ENCODE measurements at regions not wholly inside any gene's neighbourhood (a gene's known extent, or its start where the extent isn't known, plus 50 kb on each side); places are given as distances from the start of the nearest gene placed in this dataset.

GRCh38 chr4:35965300-35965699, 279.0 kb downstream of the ARAP2 start:
- no peaks in the 10 kb centered on the region for H3K27me3 ChIP-seq
- no peaks in the 10 kb centered on the region for H3K4me1 ChIP-seq
- TF ChIP-seq POLR2A (IDR thresholded peaks at IDR 0.05) (no peak), POLR2AphosphoS5 (IDR thresholded peaks at IDR 0.05) (no peak), EP300 (IDR thresholded peaks at IDR 0.05) (no peak)
- TF ChIP-seq, protein P1, sequence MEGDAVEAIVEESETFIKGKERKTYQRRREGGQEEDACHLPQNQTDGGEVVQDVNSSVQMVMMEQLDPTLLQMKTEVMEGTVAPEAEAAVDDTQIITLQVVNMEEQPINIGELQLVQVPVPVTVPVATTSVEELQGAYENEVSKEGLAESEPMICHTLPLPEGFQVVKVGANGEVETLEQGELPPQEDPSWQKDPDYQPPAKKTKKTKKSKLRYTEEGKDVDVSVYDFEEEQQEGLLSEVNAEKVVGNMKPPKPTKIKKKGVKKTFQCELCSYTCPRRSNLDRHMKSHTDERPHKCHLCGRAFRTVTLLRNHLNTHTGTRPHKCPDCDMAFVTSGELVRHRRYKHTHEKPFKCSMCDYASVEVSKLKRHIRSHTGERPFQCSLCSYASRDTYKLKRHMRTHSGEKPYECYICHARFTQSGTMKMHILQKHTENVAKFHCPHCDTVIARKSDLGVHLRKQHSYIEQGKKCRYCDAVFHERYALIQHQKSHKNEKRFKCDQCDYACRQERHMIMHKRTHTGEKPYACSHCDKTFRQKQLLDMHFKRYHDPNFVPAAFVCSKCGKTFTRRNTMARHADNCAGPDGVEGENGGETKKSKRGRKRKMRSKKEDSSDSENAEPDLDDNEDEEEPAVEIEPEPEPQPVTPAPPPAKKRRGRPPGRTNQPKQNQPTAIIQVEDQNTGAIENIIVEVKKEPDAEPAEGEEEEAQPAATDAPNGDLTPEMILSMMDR (IDR thresholded peaks at IDR 0.05) = no peak
- 49 to 59% methylated on average over 1 of the region's 1 CpG for WGBS, 2 donors
- H3K9me3 ChIP-seq = no peaks in the 10 kb centered on the region
- ATAC-seq (ENCODE audit: low FRiP score in 2 of 2) = no peak
- no peaks in the 10 kb centered on the region for H3K36me3 ChIP-seq
- H3K27ac ChIP-seq = no peak overlapping the region
- DNase-seq = no peak
- H3K4me3 ChIP-seq = no peak overlapping the region

DNA sequence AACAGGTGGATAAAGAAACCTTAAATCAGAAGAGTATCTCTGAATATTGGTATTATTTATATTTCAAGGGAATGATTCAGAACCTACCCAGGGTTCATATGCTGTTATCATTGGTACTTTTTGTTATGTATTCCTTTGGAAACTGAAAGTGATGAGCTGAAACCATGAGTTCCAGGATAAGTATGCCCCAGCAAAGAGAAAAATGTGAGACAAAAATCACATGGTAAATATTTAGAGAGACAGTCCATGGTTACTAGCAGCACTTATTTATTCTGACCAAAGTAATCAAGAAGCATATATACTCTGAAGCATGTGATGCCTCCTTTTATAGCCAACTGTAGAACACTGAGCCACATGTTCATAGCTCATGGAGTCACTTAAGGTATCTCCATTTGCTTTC, 277.7 kb downstream of the ARAP2 start:
- no peaks in the 10 kb centered on the region for H3K4me1 ChIP-seq
- no peak for TF ChIP-seq POLR2AphosphoS5 (IDR thresholded peaks at IDR 0.05)
- TF ChIP-seq, protein P1 (IDR thresholded peaks at IDR 0.05) = no peak
- no peak for TF ChIP-seq EP300 (IDR thresholded peaks at IDR 0.05)
- TF ChIP-seq POLR2A (IDR thresholded peaks at IDR 0.05) = no peak
- H3K27ac ChIP-seq = no peak overlapping the region
- H3K36me3 ChIP-seq = no peaks in the 10 kb centered on the region
- H3K27me3 ChIP-seq = no peaks in the 10 kb centered on the region
- ATAC-seq (ENCODE audit: low FRiP score in 2 of 2) (no peak), DNase-seq (no peak)
- H3K4me3 ChIP-seq = no peak overlapping the region
- H3K9me3 ChIP-seq = no peaks in the 10 kb centered on the region

DNA sequence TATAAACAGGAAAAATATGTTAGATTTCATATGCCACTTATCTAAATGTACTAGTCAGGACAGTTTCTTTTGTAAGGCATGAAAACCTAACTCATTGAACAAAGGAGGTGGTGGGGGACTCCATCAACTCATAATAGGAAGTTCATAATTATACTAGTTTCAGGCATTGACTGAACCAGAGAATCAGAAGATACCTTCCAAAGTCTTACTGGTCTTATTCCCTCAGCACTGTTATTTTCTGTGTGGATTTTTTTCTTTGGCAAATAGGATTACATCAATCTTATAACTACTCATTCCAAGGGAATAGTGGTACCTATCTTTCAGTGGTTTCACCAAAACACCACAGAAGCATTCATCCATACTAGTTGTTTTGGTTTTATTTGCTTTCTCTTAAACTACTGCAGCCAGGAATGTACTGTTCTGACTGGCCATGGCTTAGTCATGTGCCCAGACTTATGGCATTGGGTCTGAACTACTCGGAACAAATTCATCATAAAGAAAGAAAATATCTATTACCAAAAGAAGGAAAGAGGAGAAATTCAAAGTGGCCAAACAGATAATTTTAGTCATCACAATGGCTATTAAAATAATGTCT, 273.9 kb downstream of the ARAP2 start:
- Histone ChIP-seq H3K4me1 (no peaks in the 10 kb centered on the region), H3K27ac (no peak overlapping the region), H3K36me3 (no peaks in the 10 kb centered on the region), H3K27me3 (no peaks in the 10 kb centered on the region), H3K4me3 (no peak overlapping the region), H3K9me3 (no peaks in the 10 kb centered on the region)
- no peak for TF ChIP-seq POLR2AphosphoS5 (IDR thresholded peaks at IDR 0.05)
- no peak for TF ChIP-seq EP300 (IDR thresholded peaks at IDR 0.05)
- no peak for TF ChIP-seq POLR2A (IDR thresholded peaks at IDR 0.05)
- TF ChIP-seq, protein P1 (IDR thresholded peaks at IDR 0.05) = no peak
- 88 to 96% methylated on average over 1 of the region's 1 CpG for WGBS, 2 donors
- DNase-seq (no peak), ATAC-seq (ENCODE audit: low FRiP score in 2 of 2) (no peak)

- Histone ChIP-seq H3K27ac (no peak overlapping the region), H3K9me3 (no peaks in the 10 kb centered on the region), H3K27me3 (no peaks in the 10 kb centered on the region), H3K36me3 (no peaks in the 10 kb centered on the region), H3K4me3 (no peak overlapping the region), H3K4me1 (no peaks in the 10 kb centered on the region)
- WGBS, 2 donors = 41 to 43% methylated on average over 4 of the region's 4 CpGs
- ATAC-seq (ENCODE audit: low FRiP score in 2 of 2) = no peak
- TF ChIP-seq, protein P1 (IDR thresholded peaks at IDR 0.05) = no peak
- no peak for DNase-seq
Observed at GRCh38 chr4:35972814-35973213, 271.5 kb downstream of the ARAP2 start.

- no peaks in the 10 kb centered on the region for H3K4me1 ChIP-seq
- DNase-seq = no peak
- WGBS, 2 donors = 83 to 89% methylated on average over 4 of the region's 4 CpGs
- no peak for ATAC-seq (ENCODE audit: low FRiP score in 2 of 2)
- H3K4me3 ChIP-seq = no peak overlapping the region
- no peaks in the 10 kb centered on the region for H3K36me3 ChIP-seq
- H3K27ac ChIP-seq = no peak overlapping the region
- no peaks in the 10 kb centered on the region for H3K9me3 ChIP-seq
- TF ChIP-seq EP300 (IDR thresholded peaks at IDR 0.05) = no peak
- no peak for TF ChIP-seq POLR2A (IDR thresholded peaks at IDR 0.05)
- TF ChIP-seq POLR2AphosphoS5 (IDR thresholded peaks at IDR 0.05) = no peak
- TF ChIP-seq, protein P1 (IDR thresholded peaks at IDR 0.05) = no peak
- no peaks in the 10 kb centered on the region for H3K27me3 ChIP-seq
Observed at GRCh38 chr4:35975617-35976355, 268.5 kb downstream of the ARAP2 start.
